H1 (cell line): ENCODE measurements at regions not wholly inside any gene's neighbourhood (a gene's known extent, or its start where the extent isn't known, plus 50 kb on each side); places are given as distances from the start of the nearest gene placed in this dataset.

Experiments
- CTCF ChIA-PET: fragments of 300-600 bp; sonication (Branson Sonifier 250); formaldehyde crosslinking; loops from one replicate; lab custom pipeline; 2021; ENCODE audit not compliant: partially characterized antibody; lab: Charles Lee
- POLR2A ChIA-PET: fragments of 300-600 bp; sonication (Branson Sonifier 250); formaldehyde crosslinking; loops from one replicate; lab custom pipeline; 2021; ENCODE audit warnings: inconsistent platforms; ENCODE audit not compliant: partially characterized antibody; lab: Charles Lee
- DNase-seq, 2 experiments: peaks; one replicate each; pipeline versions ENCODE4 v3.0.0 to v3.0.0-alpha.2; 2010 to 2022; ENCODE audit warnings: low spot score in 2 of 2, low read depth in 1 of 2, mixed read lengths in 1 of 2
- FAIRE-seq: peaks from 2 replicates; lab custom pipeline; 2011; peaks lifted over from hg19 to GRCh38; lab: Jason Lieb, UNC
- H2AFZ ChIP-seq: 2 replicates; pipeline ENCODE4 v1.8.1; 2012; ENCODE audit warnings: low read length, inconsistent platforms
- H2AK5ac ChIP-seq: 2 replicates; pipeline ENCODE4 v1.6.1; 2013; ENCODE audit warnings: low read depth, low read length
- H2BK120ac ChIP-seq: replicated peaks from 2 replicates; pipeline ENCODE3; 2013; ENCODE audit warnings: low read depth, low read length, inconsistent platforms
- H2BK12ac ChIP-seq: 2 replicates; pipeline ENCODE4 v1.6.1; 2013; ENCODE audit warnings: low read depth, low read length
- H2BK15ac ChIP-seq: 2 replicates; pipeline ENCODE4 v1.6.1; 2013; ENCODE audit warnings: low read length
- H2BK20ac ChIP-seq: 2 replicates; pipeline ENCODE4 v1.6.1; 2013; ENCODE audit warnings: low read length
- H2BK5ac ChIP-seq: 2 replicates; pipeline ENCODE4 v1.6.1; 2013; ENCODE audit warnings: low read depth, low read length
- H3K14ac ChIP-seq: 2 replicates; pipeline ENCODE4 v1.6.1; 2013; ENCODE audit warnings: inconsistent platforms; ENCODE audit not compliant: insufficient read length
- H3K18ac ChIP-seq: 2 replicates; pipeline ENCODE4 v1.6.1; 2013; ENCODE audit warnings: low read length; ENCODE audit errors: extremely low read depth
- H3K23ac ChIP-seq: 2 replicates; pipeline ENCODE4 v1.6.1; 2013; ENCODE audit warnings: inconsistent platforms; ENCODE audit not compliant: insufficient read length
- H3K23me2 ChIP-seq: 2 replicates; pipeline ENCODE4 v1.6.1; 2013; ENCODE audit warnings: low read depth, low read length
- H3K27ac ChIP-seq: 2 replicates; pipeline ENCODE4 v1.6.1; 2011; ENCODE audit warnings: low read depth, low read length, inconsistent platforms
- H3K27me3 ChIP-seq, 4 experiments: replicated peaks in 1 of 4; 1 replicate in 1 of 4; 2 replicates in 3 of 4; pipeline versions ENCODE4 v1.6.1 to v1.8.1; 2011 to 2013; ENCODE audit warnings: low read length in 3 of 4, mild to moderate bottlenecking in 3 of 4, inconsistent platforms in 2 of 4, mixed read lengths in 2 of 4, moderate library complexity in 1 of 4; ENCODE audit not compliant: control insufficient read depth in 3 of 4, insufficient read depth in 3 of 4; ENCODE audit errors: extremely low read depth in 1 of 4
- H3K36me3 ChIP-seq, 4 experiments: 2 replicates each; pipeline versions ENCODE4 v1.6.1 to v1.8.1; 2011 to 2013; ENCODE audit warnings: mild to moderate bottlenecking in 4 of 4, low read length in 3 of 4, moderate library complexity in 2 of 4, control low read depth in 1 of 4, inconsistent platforms in 1 of 4; ENCODE audit not compliant: insufficient read depth in 4 of 4, control insufficient read depth in 2 of 4
- H3K4ac ChIP-seq: replicated peaks from 2 replicates; pipeline ENCODE3; 2013; ENCODE audit warnings: low read length, low read depth, mixed read lengths, inconsistent platforms; ENCODE audit not compliant: insufficient read length
- H3K4me1 ChIP-seq, 4 experiments: replicated peaks in 1 of 4; 1 replicate in 1 of 4; 2 replicates in 3 of 4; pipeline versions ENCODE4 v1.6.1 to v1.8.1; 2011 to 2013; ENCODE audit warnings: low read length in 3 of 4, inconsistent platforms in 2 of 4, mixed read lengths in 1 of 4; ENCODE audit not compliant: insufficient read depth in 4 of 4, control insufficient read depth in 3 of 4
- H3K4me2 ChIP-seq, 2 experiments: 2 replicates each; pipeline versions ENCODE4 v1.6.1 to v1.8.1; 2011 to 2013; ENCODE audit warnings: low read depth in 2 of 2, low read length in 2 of 2, control low read depth in 1 of 2, inconsistent platforms in 1 of 2, mild to moderate bottlenecking in 1 of 2; ENCODE audit not compliant: insufficient read depth in 1 of 2
- H3K4me3 ChIP-seq, 4 experiments: fragments of 200-600, 300-600 bp in 1 of 4; sonication (generic), shearing (Covaris generic), sonication (Bioruptor Twin) in 1 of 4; 2 replicates each; pipeline versions ENCODE4 v1.5.1 to v1.8.1; 2011 to 2016; ENCODE audit warnings: low read length in 4 of 4, low read depth in 3 of 4, control low read depth in 2 of 4, inconsistent platforms in 2 of 4, mild to moderate bottlenecking in 2 of 4, mixed read lengths in 1 of 4, moderate library complexity in 1 of 4; ENCODE audit not compliant: insufficient read depth in 2 of 4; ENCODE audit errors: extremely low read depth in 1 of 4
- H3K56ac ChIP-seq: replicated peaks from 2 replicates; pipeline ENCODE3; 2013; ENCODE audit warnings: low read depth, mild to moderate bottlenecking, mixed read lengths, low read length, inconsistent platforms; ENCODE audit not compliant: insufficient read length
- H3K79me1 ChIP-seq: 2 replicates; pipeline ENCODE4 v1.6.1; 2013; ENCODE audit warnings: low read depth, low read length, control low read depth
- H3K79me2 ChIP-seq, 2 experiments: 2 replicates each; pipeline versions ENCODE4 v1.6.1 to v1.8.1; 2012 to 2013; ENCODE audit warnings: low read length in 2 of 2, mild to moderate bottlenecking in 2 of 2, inconsistent platforms in 1 of 2; ENCODE audit not compliant: insufficient read depth in 2 of 2, control insufficient read depth in 1 of 2
- H3K9ac ChIP-seq, 4 experiments: replicated peaks in 1 of 4; 1 replicate in 1 of 4; 2 replicates in 3 of 4; pipeline versions ENCODE4 v1.6.1 to v1.8.1; 2011 to 2013; ENCODE audit warnings: low read depth in 3 of 4, low read length in 3 of 4, control low read depth in 2 of 4, mild to moderate bottlenecking in 2 of 4, moderate library complexity in 2 of 4, inconsistent platforms in 1 of 4; ENCODE audit errors: extremely low read depth in 1 of 4
- H3K9me3 ChIP-seq, 2 experiments: 2 replicates each; pipeline versions ENCODE4 v1.6.1 to v1.8.1; 2012 to 2013; ENCODE audit warnings: mild to moderate bottlenecking in 2 of 2, moderate library complexity in 2 of 2, control low read depth in 1 of 2, inconsistent platforms in 1 of 2, low read depth in 1 of 2, low read length in 1 of 2, mixed read lengths in 1 of 2; ENCODE audit not compliant: insufficient read depth in 2 of 2
- H4K20me1 ChIP-seq, 2 experiments: replicated peaks in 1 of 2; 2 replicates each; pipeline versions ENCODE3 to v1.8.1; 2011 to 2013; ENCODE audit warnings: inconsistent platforms in 2 of 2, low read length in 2 of 2, mild to moderate bottlenecking in 1 of 2; ENCODE audit not compliant: insufficient read depth in 2 of 2, control insufficient read depth in 1 of 2
- H4K5ac ChIP-seq: 2 replicates; pipeline ENCODE4 v1.6.1; 2013; ENCODE audit warnings: low read length, low read depth, mixed read lengths, inconsistent platforms; ENCODE audit not compliant: insufficient read length
- H4K8ac ChIP-seq: 2 replicates; pipeline ENCODE4 v1.8.0; 2013; ENCODE audit warnings: mild to moderate bottlenecking, moderate library complexity, low read length, inconsistent platforms; ENCODE audit not compliant: insufficient read depth; ENCODE audit errors: extremely low read depth
- H4K91ac ChIP-seq: replicated peaks from 2 replicates; pipeline ENCODE3; 2013; ENCODE audit warnings: low read length, mixed read lengths, inconsistent platforms; ENCODE audit not compliant: insufficient read length
- ASH2L ChIP-seq: fragments of 200-600, 300-600 bp; sonication (generic); IDR thresholded peaks from one replicate; pipeline ENCODE4 v1.7.1; 2017; ENCODE audit warnings: low read length
- CHD1 ChIP-seq: IDR thresholded peaks from 2 replicates; pipeline ENCODE4 v1.6.1; 2012; ENCODE audit warnings: low read depth, low read length, improper control_type of control experiment
- SIRT6 ChIP-seq: IDR thresholded peaks from one replicate; pipeline ENCODE4 v1.7.1; 2012; ENCODE audit warnings: low read length, inconsistent platforms
- ZNF274 ChIP-seq: IDR thresholded peaks from 2 replicates; pipeline ENCODE4 v1.7.0; 2012; ENCODE audit warnings: low read length, borderline replicate concordance; ENCODE audit errors: extremely low read depth
- WGBS, 2 experiments: shearing (Covaris generic) in 1 of 2; methylation state at CpG; one replicate each; pipeline versions ENCODE4 v1.1.6 to v1.1.7; 2013 to 2015; ENCODE audit warnings: low lambda C conversion rate in 2 of 2, mixed read lengths in 2 of 2, inconsistent platforms in 1 of 2, low coverage in 1 of 2, missing lambda C conversion rate in 1 of 2; ENCODE audit not compliant: insufficient replicate concordance in 2 of 2, insufficient coverage in 1 of 2, insufficient read length in 1 of 2; ENCODE audit errors: extremely low coverage in 1 of 2, missing lambda C conversion rate in 1 of 2; 5-methylcytosine and 5-hydroxymethylcytosine counted together

- no peak for TF ChIP-seq ZNF274
- TF ChIP-seq SIRT6, result no peak
- no peak for TF ChIP-seq ASH2L
- TF ChIP-seq CHD1, result no peak
- H2BK20ac ChIP-seq, result no peak overlapping the region
- H3K9me3 ChIP-seq, result no peaks in the 10 kb centered on the region
- H2BK15ac ChIP-seq, result no peak overlapping the region
- no peak overlapping the region for H3K27ac ChIP-seq
- 86% methylated on average over 2 of the region's 2 CpGs; no CpG with 5 or more reads in 1 of the 2 experiments for WGBS, 2 experiments
- no peak overlapping the region for H4K5ac ChIP-seq
- H4K91ac ChIP-seq, result no peak overlapping the region
- H3K4me1 ChIP-seq, result no peaks in the 10 kb centered on the region; a peak in 1 of 7 replicates
- H3K18ac ChIP-seq, result no peak overlapping the region
- H3K9ac ChIP-seq, result no peak overlapping the region
- CTCF ChIA-PET, result interaction anchor here (1.0 kb wide), 1 partner anchor 61 kb away, joined by 4 read pairs; no protein-coding TSS in a partner anchor
- no peaks in the 10 kb centered on the region for H4K20me1 ChIP-seq
- DNase-seq, result no peak
- POLR2A ChIA-PET, result no interaction called here
- H2AK5ac ChIP-seq, result no peak overlapping the region
- H3K27me3 ChIP-seq, result no peaks in the 10 kb centered on the region
- H2BK12ac ChIP-seq, result no peak overlapping the region
- no peaks in the 10 kb centered on the region for H3K36me3 ChIP-seq
- H2BK120ac ChIP-seq, result no peak overlapping the region
- H3K23ac ChIP-seq, result no peak overlapping the region
- H3K4me3 ChIP-seq, result no peak overlapping the region
- H3K79me1 ChIP-seq, result no peaks in the 10 kb centered on the region
- H3K79me2 ChIP-seq, result no peaks in the 10 kb centered on the region
- H3K4me2 ChIP-seq, result no peak overlapping the region
- no peak overlapping the region for H3K14ac ChIP-seq
- no peaks in the 10 kb centered on the region; the same call in 1 of the 2 replicates for H3K23me2 ChIP-seq
- no peak overlapping the region for H2AFZ ChIP-seq
- H3K4ac ChIP-seq, result no peak overlapping the region
- H3K56ac ChIP-seq, result no peak overlapping the region
- no peak overlapping the region for H2BK5ac ChIP-seq
- H4K8ac ChIP-seq, result no peak overlapping the region
- FAIRE-seq, result no peak
Observed at GRCh38 chr2:150188800-150189199, 298.7 kb downstream of the RND3 start.
